Calu3 (cell line): ENCODE measurements at regions not wholly inside any gene's neighbourhood (a gene's known extent, or its start where the extent isn't known, plus 50 kb on each side); places are given as distances from the start of the nearest gene placed in this dataset.

Source experiments
- BruUV-seq: library from RNA; stranded (reverse); fragments of 400-500 nt; replicated peaks from 2 replicates; lab custom pipeline; 2021; lab: Mats Ljungman, UMichigan
- CTCF ChIA-PET: fragments of 300-600 bp; sonication (Branson Sonifier 250); formaldehyde crosslinking; loops from one replicate; lab custom pipeline; 2022; ENCODE audit warnings: antibody characterized with exemption; lab: Charles Lee
- DNase-seq: peaks from one replicate; pipeline ENCODE4 v3.0.0; 2022
- H3K27ac Mint-ChIP-seq: one replicate; pipeline ENCODE4 v1.8.0; 2022; ENCODE audit warnings: mixed read lengths; ENCODE audit not compliant: unreplicated experiment
- H3K27me3 Mint-ChIP-seq: one replicate; pipeline ENCODE4 v1.8.0; 2022; ENCODE audit warnings: mixed read lengths; ENCODE audit not compliant: unreplicated experiment
- H3K36me3 Mint-ChIP-seq: one replicate; pipeline ENCODE4 v1.8.0; 2022; ENCODE audit warnings: mild to moderate bottlenecking, moderate library complexity, mixed read lengths; ENCODE audit not compliant: insufficient read depth, unreplicated experiment
- H3K4me1 Mint-ChIP-seq: one replicate; pipeline ENCODE4 v1.8.0; 2022; ENCODE audit warnings: mild to moderate bottlenecking, low read depth, mixed read lengths; ENCODE audit not compliant: unreplicated experiment
- H3K4me3 Mint-ChIP-seq: one replicate; pipeline ENCODE4 v1.8.0; 2022; ENCODE audit warnings: mild to moderate bottlenecking, low read depth, moderate library complexity, mixed read lengths; ENCODE audit not compliant: unreplicated experiment
- H3K9me3 Mint-ChIP-seq: one replicate; pipeline ENCODE4 v1.8.0; 2022; ENCODE audit warnings: low read depth, mixed read lengths; ENCODE audit not compliant: unreplicated experiment
- CTCF ChIP-seq: fragments of 200-600 bp; IDR thresholded peaks from one replicate; pipeline ENCODE4 v1.8.0; 2022; ENCODE audit warnings: antibody characterized with exemption; ENCODE audit not compliant: unreplicated experiment
- intact Hi-C: fragments of 100-400 bp; cut with micrococcal nuclease; formaldehyde crosslinking; loops from one replicate; pipeline ENCODE4 v1.10.0; 2022; ENCODE audit not compliant: unreplicated experiment

GRCh38 chr3:72329354-72329753, 518.9 kb downstream of the SHQ1 start:
- no peak for DNase-seq
- no peaks in the 10 kb centered on the region for H3K4me1 Mint-ChIP-seq
- TF ChIP-seq CTCF = no peak
- H3K27ac Mint-ChIP-seq = no peak overlapping the region
- intact Hi-C loops = no loop called here
- CTCF ChIA-PET = no interaction called here
- no TSS peak for BruUV-seq
- peaks cover 58% of the 10 kb centered on the region for H3K27me3 Mint-ChIP-seq
- H3K9me3 Mint-ChIP-seq = no peaks in the 10 kb centered on the region
- H3K4me3 Mint-ChIP-seq = no peak overlapping the region
- no peaks in the 10 kb centered on the region for H3K36me3 Mint-ChIP-seq

GRCh38 chr3:72328755-72329277, 519.4 kb downstream of the SHQ1 start:
- Mint-ChIP-seq H3K9me3 (no peaks in the 10 kb centered on the region), H3K36me3 (no peaks in the 10 kb centered on the region), H3K4me1 (no peaks in the 10 kb centered on the region), H3K27me3 (peaks cover 58% of the 10 kb centered on the region), H3K4me3 (no peak overlapping the region), H3K27ac (no peak overlapping the region)
- no peak for DNase-seq
- intact Hi-C loops = no loop called here
- no peak for TF ChIP-seq CTCF
- BruUV-seq = no TSS peak
- CTCF ChIA-PET = no interaction called here

GRCh38 chr3:72327008-72327407, 521.2 kb downstream of the SHQ1 start:
- peaks cover 51% of the 10 kb centered on the region for H3K27me3 Mint-ChIP-seq
- H3K4me3 Mint-ChIP-seq = no peak overlapping the region
- no peak for DNase-seq
- CTCF ChIA-PET = no interaction called here
- H3K27ac Mint-ChIP-seq = no peak overlapping the region
- no peak for TF ChIP-seq CTCF
- H3K36me3 Mint-ChIP-seq = no peaks in the 10 kb centered on the region
- no peaks in the 10 kb centered on the region for H3K9me3 Mint-ChIP-seq
- intact Hi-C loops = no loop called here
- BruUV-seq = no TSS peak
- H3K4me1 Mint-ChIP-seq = no peaks in the 10 kb centered on the region

- Mint-ChIP-seq H3K27me3 (peaks cover 30% of the 10 kb centered on the region), H3K9me3 (no peaks in the 10 kb centered on the region)
- intact Hi-C loops = no loop called here
Measured at GRCh38 chr3:72324253-72324811, 523.9 kb downstream of the SHQ1 start.

More at GRCh38 chr3:72324253-72324811, 523.9 kb downstream of the SHQ1 start:
- no peak overlapping the region for H3K4me3 Mint-ChIP-seq
- no TSS peak for BruUV-seq
- CTCF ChIA-PET = no interaction called here
- DNase-seq = no peak
- no peaks in the 10 kb centered on the region for H3K4me1 Mint-ChIP-seq
- H3K36me3 Mint-ChIP-seq = no peaks in the 10 kb centered on the region
- no peak for TF ChIP-seq CTCF
- no peak overlapping the region for H3K27ac Mint-ChIP-seq
